ENCODE measurements at regions not wholly inside any gene's neighbourhood (a gene's known extent, or its start where the extent isn't known, plus 50 kb on each side); places are given as distances from the start of the nearest gene placed in this dataset.

- DNase-seq (ENCODE audit: low read depth), result no peak
Observed at GRCh38 chr7:41108821-41109220, 594.1 kb downstream of the INHBA start.

GRCh38 chr7:41107938-41108448, 594.9 kb downstream of the INHBA start:
- DNase-seq (ENCODE audit: low read depth), result peak; percentile 82

GRCh38 chr7:41107330-41107937, 595.5 kb downstream of the INHBA start:
- peak; percentile 97 for DNase-seq (ENCODE audit: low read depth)

- DNase-seq (ENCODE audit: low read depth), result no peak
Observed at GRCh38 chr7:41104631-41105030, 598.3 kb downstream of the INHBA start.

- peak; percentile 39 for DNase-seq (ENCODE audit: low read depth)
Observed at GRCh38 chr7:41103331-41103730, 599.6 kb downstream of the INHBA start.

- DNase-seq (ENCODE audit: low read depth), result no peak
Observed at GRCh38 chr7:41098846-41099245, 604.0 kb downstream of the INHBA start.

GRCh38 chr7:41098402-41098801, 604.5 kb downstream of the INHBA start:
- no peak for DNase-seq (ENCODE audit: low read depth)

- DNase-seq (ENCODE audit: low read depth), result peak; percentile 70
Observed at GRCh38 chr7:41097501-41097900, 605.4 kb downstream of the INHBA start.

- peak; percentile 54 for DNase-seq (ENCODE audit: low read depth)
Observed at GRCh38 chr7:41096917-41097316, 606.0 kb downstream of the INHBA start.

GRCh38 chr7:41093141-41093540, 609.7 kb downstream of the INHBA start:
- DNase-seq (ENCODE audit: low read depth), result no peak

GRCh38 chr7:41085244-41085643, 617.6 kb downstream of the INHBA start:
- DNase-seq (ENCODE audit: low read depth), result peak; percentile 65

GRCh38 chr7:41084381-41084780, 618.5 kb downstream of the INHBA start:
- DNase-seq (ENCODE audit: low read depth), result no peak

GRCh38 chr7:41069635-41070034, 633.3 kb downstream of the INHBA start:
- DNase-seq (ENCODE audit: low read depth), result no peak

- no peak for DNase-seq (ENCODE audit: low read depth)
Observed at GRCh38 chr7:41067576-41067975, 635.3 kb downstream of the INHBA start.

GRCh38 chr7:41065663-41066062, 637.2 kb downstream of the INHBA start:
- no peak for DNase-seq (ENCODE audit: low read depth)

GRCh38 chr7:41063116-41063515, 639.8 kb downstream of the INHBA start:
- no peak for DNase-seq (ENCODE audit: low read depth)

GRCh38 chr7:41060796-41061195, 642.1 kb downstream of the INHBA start:
- DNase-seq (ENCODE audit: low read depth), result no peak

- no peak for DNase-seq (ENCODE audit: low read depth)
Observed at GRCh38 chr7:41059796-41060195, 643.1 kb downstream of the INHBA start.

GRCh38 chr7:41058986-41059741, 643.7 kb downstream of the INHBA start:
- DNase-seq (ENCODE audit: low read depth), result no peak

- DNase-seq (ENCODE audit: low read depth), result no peak
Observed at GRCh38 chr7:41054960-41055661, 647.8 kb downstream of the INHBA start.

- DNase-seq (ENCODE audit: low read depth), result no peak
Observed at GRCh38 chr7:41053820-41054219, 649.1 kb downstream of the INHBA start.

- DNase-seq (ENCODE audit: low read depth), result no peak
Observed at GRCh38 chr7:41052736-41053135, 650.2 kb downstream of the INHBA start.

All from HT1080 (cell line).